Caco-2 (cell line): ENCODE measurements at regions not wholly inside any gene's neighbourhood (a gene's known extent, or its start where the extent isn't known, plus 50 kb on each side); places are given as distances from the start of the nearest gene placed in this dataset.

Experiments used
- BruUV-seq: library from RNA; stranded (reverse); fragments of 400-500 nt; replicated peaks from 2 replicates; lab custom pipeline; 2021; lab: Mats Ljungman, UMichigan
- CTCF ChIA-PET: fragments of 300-600 bp; sonication (Branson Sonifier 250); formaldehyde crosslinking; loops from one replicate; lab custom pipeline; 2022; ENCODE audit warnings: antibody characterized with exemption; lab: Charles Lee
- POLR2A ChIA-PET: fragments of 300-600 bp; sonication (Branson Sonifier 250); formaldehyde crosslinking; loops from one replicate; lab custom pipeline; 2022; ENCODE audit warnings: antibody characterized with exemption; lab: Charles Lee
- DNase-seq, 2 experiments: peaks; one replicate each; pipeline versions ENCODE4 v3.0.0 to v3.0.0-alpha.2; 2020 to 2022
- H3K27me3 ChIP-seq: replicated peaks from 2 replicates; pipeline ENCODE4 v1.6.0; 2011; ENCODE audit warnings: low read length; ENCODE audit not compliant: control insufficient read depth, insufficient read depth
- H3K36me3 ChIP-seq: 2 replicates; pipeline ENCODE4 v1.5.1; 2011; ENCODE audit warnings: low read length; ENCODE audit not compliant: control insufficient read depth, insufficient read depth
- H3K4me1 ChIP-seq: fragments of 250-450 bp; sonication (Bioruptor Pico); 2 replicates; pipeline ENCODE4 v1.5.1; 2020; ENCODE audit warnings: mild to moderate bottlenecking
- H3K4me3 ChIP-seq: 2 replicates; pipeline ENCODE4 v1.5.1; 2011; ENCODE audit warnings: low read depth, mild to moderate bottlenecking, control low read depth, low read length
- H3K9me3 ChIP-seq: fragments of 250-450 bp; sonication (Bioruptor Pico); 2 replicates; pipeline ENCODE4 v1.5.1; 2020; ENCODE audit warnings: mild to moderate bottlenecking, moderate library complexity
- H3K27ac Mint-ChIP-seq: one replicate; pipeline ENCODE4 v1.8.0; 2022; ENCODE audit warnings: mixed read lengths; ENCODE audit not compliant: unreplicated experiment
- H3K27me3 Mint-ChIP-seq: one replicate; pipeline ENCODE4 v1.8.0; 2022; ENCODE audit warnings: mixed read lengths; ENCODE audit not compliant: insufficient read depth, unreplicated experiment
- H3K36me3 Mint-ChIP-seq: one replicate; pipeline ENCODE4 v1.8.0; 2022; ENCODE audit warnings: mild to moderate bottlenecking, mixed read lengths; ENCODE audit not compliant: insufficient read depth, unreplicated experiment
- H3K4me1 Mint-ChIP-seq: one replicate; pipeline ENCODE4 v1.8.0; 2022; ENCODE audit warnings: low read depth, mixed read lengths; ENCODE audit not compliant: unreplicated experiment
- H3K4me3 Mint-ChIP-seq: one replicate; pipeline ENCODE4 v1.8.0; 2022; ENCODE audit warnings: mild to moderate bottlenecking, moderate library complexity, mixed read lengths; ENCODE audit not compliant: unreplicated experiment
- H3K9me3 Mint-ChIP-seq: one replicate; pipeline ENCODE4 v1.8.0; 2022; ENCODE audit warnings: mixed read lengths; ENCODE audit not compliant: unreplicated experiment
- intact Hi-C: fragments of 100-400 bp; cut with micrococcal nuclease; formaldehyde crosslinking; loops from one replicate; pipeline ENCODE4 v1.10.0; 2022; ENCODE audit not compliant: unreplicated experiment
- TF ChIP-seq, protein P1 (sequence below), 2 experiments: fragments of 200-600 bp in 1 of 2; IDR thresholded peaks; 1 replicate in 1 of 2; 2 replicates in 1 of 2; pipeline versions ENCODE4 v1.5.1 to v1.8.0; 2011 to 2022; ENCODE audit warnings: antibody characterized with exemption in 1 of 2, control low read depth in 1 of 2, inconsistent platforms in 1 of 2, low read depth in 1 of 2, low read length in 1 of 2, mild to moderate bottlenecking in 1 of 2, moderate library complexity in 1 of 2; ENCODE audit not compliant: insufficient read depth in 1 of 2, severe bottlenecking in 1 of 2, unreplicated experiment in 1 of 2

DNA sequence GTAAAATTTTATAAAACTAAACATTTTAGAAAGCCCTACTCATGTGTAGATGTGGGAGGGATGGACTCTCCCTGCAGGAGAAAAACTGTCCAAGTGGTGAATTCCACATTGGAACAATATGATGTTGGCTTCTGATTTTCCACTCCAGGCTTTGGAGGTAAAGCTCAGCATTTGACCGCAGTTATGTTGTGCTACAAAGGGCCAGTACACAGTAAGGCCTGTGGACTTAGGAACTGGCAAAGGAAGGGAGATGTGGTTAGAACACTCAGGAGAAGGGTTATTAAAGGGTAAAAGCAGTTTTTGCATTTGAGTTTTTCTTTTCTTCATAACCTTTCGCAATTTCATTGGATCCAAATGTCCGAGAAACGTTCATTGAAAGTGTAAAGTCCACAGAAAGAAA, 150.3 kb upstream of the SASH1 start:
- no peak for DNase-seq
- no peaks in the 10 kb centered on the region for H3K9me3 Mint-ChIP-seq
- TF ChIP-seq, protein P1, sequence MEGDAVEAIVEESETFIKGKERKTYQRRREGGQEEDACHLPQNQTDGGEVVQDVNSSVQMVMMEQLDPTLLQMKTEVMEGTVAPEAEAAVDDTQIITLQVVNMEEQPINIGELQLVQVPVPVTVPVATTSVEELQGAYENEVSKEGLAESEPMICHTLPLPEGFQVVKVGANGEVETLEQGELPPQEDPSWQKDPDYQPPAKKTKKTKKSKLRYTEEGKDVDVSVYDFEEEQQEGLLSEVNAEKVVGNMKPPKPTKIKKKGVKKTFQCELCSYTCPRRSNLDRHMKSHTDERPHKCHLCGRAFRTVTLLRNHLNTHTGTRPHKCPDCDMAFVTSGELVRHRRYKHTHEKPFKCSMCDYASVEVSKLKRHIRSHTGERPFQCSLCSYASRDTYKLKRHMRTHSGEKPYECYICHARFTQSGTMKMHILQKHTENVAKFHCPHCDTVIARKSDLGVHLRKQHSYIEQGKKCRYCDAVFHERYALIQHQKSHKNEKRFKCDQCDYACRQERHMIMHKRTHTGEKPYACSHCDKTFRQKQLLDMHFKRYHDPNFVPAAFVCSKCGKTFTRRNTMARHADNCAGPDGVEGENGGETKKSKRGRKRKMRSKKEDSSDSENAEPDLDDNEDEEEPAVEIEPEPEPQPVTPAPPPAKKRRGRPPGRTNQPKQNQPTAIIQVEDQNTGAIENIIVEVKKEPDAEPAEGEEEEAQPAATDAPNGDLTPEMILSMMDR (IDR thresholded peaks at IDR 0.05; ENCODE audit: insufficient read depth in 1 of 2, low read depth in 1 of 2, low read length in 1 of 2, severe bottlenecking in 1 of 2, unreplicated experiment in 1 of 2): no peak
- ChIA-PET POLR2A (no interaction called here), CTCF (interaction anchor here (0.9 kb wide), 1 partner anchor 11 kb away, joined by 3 read pairs; no protein-coding TSS in a partner anchor)
- no TSS peak for BruUV-seq
- Histone ChIP-seq H3K4me1 (peaks cover 36% of the 10 kb centered on the region), H3K4me3 (no peak overlapping the region), H3K27me3 (no peaks in the 10 kb centered on the region), H3K9me3 (no peaks in the 10 kb centered on the region), H3K36me3 (no peaks in the 10 kb centered on the region)
- no peak overlapping the region for H3K4me3 Mint-ChIP-seq
- intact Hi-C loops: no loop called here
- no peaks in the 10 kb centered on the region for H3K27me3 Mint-ChIP-seq
- peak overlapping the region; percentile 81 for H3K27ac Mint-ChIP-seq
- H3K36me3 Mint-ChIP-seq: no peaks in the 10 kb centered on the region
- peaks cover 22% of the 10 kb centered on the region for H3K4me1 Mint-ChIP-seq

DNA sequence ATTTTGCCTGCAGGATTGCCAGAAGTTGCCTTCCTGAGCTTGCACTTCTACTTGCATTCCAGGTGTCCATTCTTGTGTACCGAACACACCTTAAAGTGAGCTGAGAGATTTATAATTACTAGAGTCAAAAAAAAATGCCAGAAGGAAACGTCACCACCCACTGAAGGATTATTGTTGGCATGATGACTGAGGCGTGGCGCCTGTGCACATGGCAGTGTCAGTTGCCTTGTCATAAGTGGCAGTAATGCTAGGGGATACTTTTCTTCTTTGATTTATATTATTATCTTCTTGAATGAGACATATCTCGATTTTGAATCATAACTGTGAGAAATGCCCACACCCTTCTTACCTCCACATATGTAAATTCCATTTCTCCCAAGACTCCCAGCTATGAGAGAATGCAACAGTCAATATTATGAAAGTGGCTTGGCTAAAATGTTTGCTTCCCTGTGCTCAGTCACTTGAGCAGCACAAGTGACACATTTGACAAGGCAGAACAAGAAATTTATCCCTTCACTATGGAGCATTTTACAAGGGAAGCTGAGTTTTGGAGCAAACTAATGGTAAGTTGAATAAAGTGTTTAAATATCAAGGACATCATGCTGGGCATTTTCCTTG, 149.5 kb upstream of the SASH1 start:
- ChIA-PET POLR2A (no interaction called here), CTCF (no interaction called here)
- intact Hi-C loops: no loop called here
- BruUV-seq: no TSS peak
- H3K36me3 Mint-ChIP-seq: no peaks in the 10 kb centered on the region
- no peaks in the 10 kb centered on the region for H3K9me3 Mint-ChIP-seq
- no peak overlapping the region for H3K4me3 Mint-ChIP-seq
- no peaks in the 10 kb centered on the region for H3K36me3 ChIP-seq
- TF ChIP-seq, protein P1 (IDR thresholded peaks at IDR 0.05; ENCODE audit: insufficient read depth in 1 of 2, low read depth in 1 of 2, low read length in 1 of 2, severe bottlenecking in 1 of 2, unreplicated experiment in 1 of 2): no peak
- no peaks in the 10 kb centered on the region for H3K9me3 ChIP-seq
- no peaks in the 10 kb centered on the region for H3K27me3 ChIP-seq
- no peak for DNase-seq
- H3K27ac Mint-ChIP-seq: no peak overlapping the region
- peaks cover 36% of the 10 kb centered on the region for H3K4me1 ChIP-seq
- peaks cover 22% of the 10 kb centered on the region for H3K4me1 Mint-ChIP-seq
- H3K4me3 ChIP-seq: no peak overlapping the region
- no peaks in the 10 kb centered on the region for H3K27me3 Mint-ChIP-seq

DNA sequence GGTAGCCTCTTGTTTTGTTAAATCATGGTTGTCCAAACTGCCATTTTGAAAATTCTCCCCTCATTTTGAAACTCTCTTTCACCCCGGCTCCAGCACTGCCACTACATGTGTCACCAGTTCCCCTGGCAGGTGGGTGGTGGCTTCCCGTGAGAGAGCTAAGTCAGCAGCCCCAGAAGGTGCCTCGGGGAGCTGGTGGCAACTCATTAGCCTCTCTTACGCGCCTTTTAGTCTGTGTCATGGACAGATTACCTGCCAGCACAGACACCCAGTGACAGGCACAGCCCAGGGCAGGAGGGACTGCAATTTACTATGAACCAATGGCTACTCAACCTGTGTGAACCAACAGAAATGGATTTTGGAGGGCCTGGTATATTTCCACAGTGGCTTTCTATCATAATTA, 147.1 kb upstream of the SASH1 start:
- POLR2A ChIA-PET: no interaction called here
- Mint-ChIP-seq H3K27me3 (no peaks in the 10 kb centered on the region), H3K9me3 (no peaks in the 10 kb centered on the region), H3K27ac (no peak overlapping the region), H3K36me3 (no peaks in the 10 kb centered on the region), H3K4me1 (peaks cover 19% of the 10 kb centered on the region), H3K4me3 (no peak overlapping the region)
- H3K27me3 ChIP-seq: no peaks in the 10 kb centered on the region
- no TSS peak for BruUV-seq
- TF ChIP-seq, protein P1 (IDR thresholded peaks at IDR 0.05; ENCODE audit: insufficient read depth in 1 of 2, low read depth in 1 of 2, low read length in 1 of 2, severe bottlenecking in 1 of 2, unreplicated experiment in 1 of 2): no peak
- CTCF ChIA-PET: no interaction called here
- H3K4me1 ChIP-seq: peaks cover 26% of the 10 kb centered on the region
- no peak overlapping the region for H3K4me3 ChIP-seq
- intact Hi-C loops: no loop called here
- H3K9me3 ChIP-seq: no peaks in the 10 kb centered on the region
- no peaks in the 10 kb centered on the region for H3K36me3 ChIP-seq
- DNase-seq: no peak
